ENCODE measurements at regions not wholly inside any gene's neighbourhood (a gene's known extent, or its start where the extent isn't known, plus 50 kb on each side); places are given as distances from the start of the nearest gene placed in this dataset.
"Not testable (repeated sequence)": the region's sequence is repeated elsewhere in the genome, so short reads cannot be mapped to it uniquely, and the experiment has no call there.

DNA sequence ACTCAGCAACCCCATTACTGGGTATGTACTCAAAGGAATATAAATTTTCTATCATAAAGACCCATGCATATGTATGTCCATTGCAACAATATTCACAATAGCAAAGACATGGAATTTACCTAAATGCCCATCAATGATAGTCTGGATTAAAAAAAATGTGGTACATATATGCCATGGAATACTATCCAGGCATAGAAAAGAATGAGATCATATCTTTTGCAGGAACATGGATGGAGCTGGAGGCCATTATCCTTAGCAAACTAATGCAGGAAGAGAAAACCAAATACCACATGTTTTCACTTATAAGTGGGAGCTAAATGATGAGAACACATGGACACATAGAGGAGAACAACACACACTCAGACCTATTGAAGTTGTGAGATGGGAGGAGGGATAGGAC lies 1789.7 kb downstream of the SLITRK5 start:
- not testable (repeated sequence) for H3K36me3 ChIP-seq (ENCODE audit: insufficient read depth, low read depth, low read length); H3K27me3 ChIP-seq (ENCODE audit: insufficient read depth, low read length); H3K9me3 ChIP-seq (ENCODE audit: insufficient read depth, low read depth, low read length); H3K27ac ChIP-seq (ENCODE audit: low read length); H3K9ac ChIP-seq (ENCODE audit: low read depth, low read length); H3K4me3 ChIP-seq (ENCODE audit: low read length); H3K4me1 ChIP-seq (ENCODE audit: insufficient read depth, low read length)

DNA sequence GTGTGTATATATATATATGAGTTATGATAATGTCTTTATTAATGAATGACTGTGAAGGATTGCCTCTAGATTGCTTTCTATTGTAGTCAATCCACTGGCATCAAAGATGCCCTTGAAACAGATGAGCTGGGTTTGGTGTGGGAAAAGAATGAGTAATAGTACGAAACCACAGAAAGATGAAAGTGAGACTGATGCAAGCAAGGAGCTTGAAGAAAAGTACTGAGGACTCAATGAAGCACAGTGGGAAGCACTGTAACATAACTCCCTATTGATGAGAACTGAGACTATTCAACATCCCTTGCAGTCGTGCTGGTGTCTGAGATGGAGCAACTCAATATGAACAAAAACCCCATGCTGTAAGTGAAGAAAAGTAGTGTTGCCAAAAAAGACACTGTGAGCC lies 1794.2 kb downstream of the SLITRK5 start:
- no peak overlapping the region for H3K4me3 ChIP-seq (ENCODE audit: low read length)
- H3K27ac ChIP-seq (ENCODE audit: low read length) = no peak overlapping the region
- H3K4me1 ChIP-seq (ENCODE audit: insufficient read depth, low read length) = no peaks in the 10 kb centered on the region
- no peaks in the 10 kb centered on the region for H3K9me3 ChIP-seq (ENCODE audit: insufficient read depth, low read depth, low read length)
- no peak overlapping the region for H3K9ac ChIP-seq (ENCODE audit: low read depth, low read length)
- no peaks in the 10 kb centered on the region for H3K27me3 ChIP-seq (ENCODE audit: insufficient read depth, low read length)
- H3K36me3 ChIP-seq (ENCODE audit: insufficient read depth, low read depth, low read length) = no peaks in the 10 kb centered on the region

DNA sequence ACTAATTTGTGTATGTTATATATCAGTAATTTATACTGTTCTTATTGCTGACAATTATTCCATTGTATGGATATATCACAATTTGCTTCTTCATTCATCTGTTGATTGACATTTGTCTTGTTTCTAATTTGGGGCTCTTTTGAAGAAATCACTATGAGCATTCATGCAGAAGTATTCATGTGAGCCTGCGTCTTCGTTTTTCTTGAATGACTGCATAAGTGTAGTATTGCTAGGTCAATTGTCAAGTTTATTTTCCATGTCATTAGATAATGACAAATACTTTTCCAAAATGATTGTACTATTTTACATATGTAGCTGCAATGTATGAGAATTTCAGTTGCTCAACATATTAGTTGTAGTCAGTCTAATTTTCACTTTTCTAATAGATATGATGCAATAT lies 1796.9 kb downstream of the SLITRK5 start:
- H3K4me1 ChIP-seq (ENCODE audit: insufficient read depth, low read length) = no peaks in the 10 kb centered on the region
- H3K27me3 ChIP-seq (ENCODE audit: insufficient read depth, low read length) = no peaks in the 10 kb centered on the region
- no peaks in the 10 kb centered on the region for H3K9me3 ChIP-seq (ENCODE audit: insufficient read depth, low read depth, low read length)
- H3K9ac ChIP-seq (ENCODE audit: low read depth, low read length) = no peak overlapping the region
- no peaks in the 10 kb centered on the region for H3K36me3 ChIP-seq (ENCODE audit: insufficient read depth, low read depth, low read length)
- no peak overlapping the region for H3K27ac ChIP-seq (ENCODE audit: low read length)
- H3K4me3 ChIP-seq (ENCODE audit: low read length) = no peak overlapping the region

DNA sequence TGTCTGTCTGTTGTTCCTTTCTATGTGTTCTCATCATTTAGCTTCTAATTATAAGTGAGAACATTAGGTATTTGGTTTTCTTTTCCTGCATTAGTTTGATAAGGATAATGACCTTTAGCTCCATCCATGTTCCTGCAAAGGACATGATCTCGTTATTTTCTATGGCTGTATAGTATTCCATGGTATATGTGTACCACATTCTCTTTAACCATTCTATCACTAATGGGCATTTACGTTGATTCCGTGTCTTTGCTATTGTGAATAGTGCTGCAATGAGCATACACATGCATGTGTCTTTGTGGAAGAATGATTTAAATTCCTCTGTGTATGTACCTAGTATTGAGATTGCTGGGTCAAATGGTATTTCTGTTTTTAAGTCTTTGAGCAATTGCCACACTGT lies 1799.7 kb downstream of the SLITRK5 start:
- Histone ChIP-seq H3K4me3 (ENCODE audit: low read length) (no peak overlapping the region), H3K27ac (ENCODE audit: low read length) (no peak overlapping the region), H3K4me1 (ENCODE audit: insufficient read depth, low read length) (no peaks in the 10 kb centered on the region), H3K9me3 (ENCODE audit: insufficient read depth, low read depth, low read length) (no peaks in the 10 kb centered on the region), H3K27me3 (ENCODE audit: insufficient read depth, low read length) (no peaks in the 10 kb centered on the region), H3K9ac (ENCODE audit: low read depth, low read length) (no peak overlapping the region), H3K36me3 (ENCODE audit: insufficient read depth, low read depth, low read length) (no peaks in the 10 kb centered on the region)

- no peak overlapping the region for H3K9ac ChIP-seq (ENCODE audit: low read depth, low read length)
These were observed 1803.3 kb downstream of the SLITRK5 start for GRCh38 chr13:89474432-89474831.

DNA sequence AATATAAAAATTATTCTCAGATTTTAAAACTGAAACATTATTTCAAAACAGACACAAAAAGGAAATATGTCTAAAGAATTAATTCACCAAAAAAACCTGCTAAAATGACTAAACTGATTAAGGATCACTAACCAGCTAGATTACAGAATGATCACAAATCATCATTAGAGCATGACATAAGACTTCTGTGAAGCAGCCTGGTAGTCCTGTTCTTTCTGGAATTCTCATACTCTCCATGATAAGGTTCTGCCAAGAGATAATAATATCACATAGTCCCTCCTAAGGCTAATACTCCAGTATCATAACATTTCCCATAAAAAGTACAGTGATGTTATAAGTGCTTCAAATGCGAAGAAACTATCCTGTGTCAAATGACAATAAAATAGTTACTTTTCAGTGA lies 1814.9 kb downstream of the SLITRK5 start:
- no peaks in the 10 kb centered on the region for H3K27me3 ChIP-seq (ENCODE audit: insufficient read depth, low read length)
- no peaks in the 10 kb centered on the region for H3K36me3 ChIP-seq (ENCODE audit: insufficient read depth, low read depth, low read length)
- no peaks in the 10 kb centered on the region for H3K4me1 ChIP-seq (ENCODE audit: insufficient read depth, low read length)
- no peaks in the 10 kb centered on the region for H3K9me3 ChIP-seq (ENCODE audit: insufficient read depth, low read depth, low read length)
- no peak overlapping the region for H3K27ac ChIP-seq (ENCODE audit: low read length)
- H3K9ac ChIP-seq (ENCODE audit: low read depth, low read length) = no peak overlapping the region
- no peak overlapping the region for H3K4me3 ChIP-seq (ENCODE audit: low read length)

More at GRCh38 chr13:89474432-89474831, 1803.3 kb downstream of the SLITRK5 start:
- no peaks in the 10 kb centered on the region for H3K27me3 ChIP-seq (ENCODE audit: insufficient read depth, low read length)
- H3K27ac ChIP-seq (ENCODE audit: low read length) = no peak overlapping the region
- H3K36me3 ChIP-seq (ENCODE audit: insufficient read depth, low read depth, low read length) = no peaks in the 10 kb centered on the region
- no peaks in the 10 kb centered on the region for H3K4me1 ChIP-seq (ENCODE audit: insufficient read depth, low read length)
- H3K4me3 ChIP-seq (ENCODE audit: low read length) = no peak overlapping the region
- H3K9me3 ChIP-seq (ENCODE audit: insufficient read depth, low read depth, low read length) = no peaks in the 10 kb centered on the region

- Histone ChIP-seq H3K4me3 (ENCODE audit: low read length) (no peak overlapping the region), H3K27me3 (ENCODE audit: insufficient read depth, low read length) (no peaks in the 10 kb centered on the region)
These were observed 1815.5 kb downstream of the SLITRK5 start for GRCh38 chr13:89486709-89487108.

GRCh38 chr13:89490661-89491060 lies 1819.5 kb downstream of the SLITRK5 start:
- H3K27me3 ChIP-seq (ENCODE audit: insufficient read depth, low read length) = no peaks in the 10 kb centered on the region
- peaks cover 7% of the 10 kb centered on the region; the same call in 1 of the 2 replicates for H3K9me3 ChIP-seq (ENCODE audit: insufficient read depth, low read depth, low read length)
- no peaks in the 10 kb centered on the region for H3K4me1 ChIP-seq (ENCODE audit: insufficient read depth, low read length)
- no peak overlapping the region for H3K9ac ChIP-seq (ENCODE audit: low read depth, low read length)
- no peaks in the 10 kb centered on the region for H3K36me3 ChIP-seq (ENCODE audit: insufficient read depth, low read depth, low read length)
- no peak overlapping the region for H3K4me3 ChIP-seq (ENCODE audit: low read length)
- no peak overlapping the region for H3K27ac ChIP-seq (ENCODE audit: low read length)

More at GRCh38 chr13:89486709-89487108, 1815.5 kb downstream of the SLITRK5 start:
- no peaks in the 10 kb centered on the region for H3K4me1 ChIP-seq (ENCODE audit: insufficient read depth, low read length)
- H3K9me3 ChIP-seq (ENCODE audit: insufficient read depth, low read depth, low read length) = no peaks in the 10 kb centered on the region
- H3K36me3 ChIP-seq (ENCODE audit: insufficient read depth, low read depth, low read length) = no peaks in the 10 kb centered on the region
- no peak overlapping the region for H3K27ac ChIP-seq (ENCODE audit: low read length)
- no peak overlapping the region for H3K9ac ChIP-seq (ENCODE audit: low read depth, low read length)

DNA sequence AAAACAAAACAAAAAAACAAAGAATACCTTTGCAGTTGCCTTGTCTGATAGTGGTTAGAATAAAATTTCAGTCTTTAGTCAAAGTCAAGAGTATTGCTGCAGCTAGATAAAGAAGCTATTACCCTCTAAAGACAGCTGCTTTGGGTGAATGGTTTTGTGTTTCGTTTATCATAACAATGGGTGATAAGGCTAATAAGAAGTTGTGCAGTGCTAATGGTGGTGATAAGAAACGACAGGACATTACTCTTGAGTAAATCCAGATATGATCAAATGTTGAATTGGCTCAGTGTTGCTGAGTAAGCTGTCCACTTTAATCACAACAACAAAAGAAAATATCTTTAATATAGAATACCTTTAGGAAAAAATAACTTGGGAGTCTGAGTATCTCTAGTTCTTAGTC lies 1825.3 kb downstream of the SLITRK5 start:
- Histone ChIP-seq H3K4me1 (ENCODE audit: insufficient read depth, low read length) (no peaks in the 10 kb centered on the region; the same call in 1 of the 2 replicates), H3K9ac (ENCODE audit: low read depth, low read length) (no peak overlapping the region), H3K4me3 (ENCODE audit: low read length) (no peak overlapping the region), H3K27me3 (ENCODE audit: insufficient read depth, low read length) (no peaks in the 10 kb centered on the region), H3K36me3 (ENCODE audit: insufficient read depth, low read depth, low read length) (no peaks in the 10 kb centered on the region), H3K9me3 (ENCODE audit: insufficient read depth, low read depth, low read length) (peaks cover 7% of the 10 kb centered on the region; the same call in 1 of the 2 replicates), H3K27ac (ENCODE audit: low read length) (no peak overlapping the region)

GRCh38 chr13:89497658-89498057 lies 1826.5 kb downstream of the SLITRK5 start:
- no peaks in the 10 kb centered on the region for H3K36me3 ChIP-seq (ENCODE audit: insufficient read depth, low read depth, low read length)
- H3K4me3 ChIP-seq (ENCODE audit: low read length) = no peak overlapping the region
- no peaks in the 10 kb centered on the region for H3K27me3 ChIP-seq (ENCODE audit: insufficient read depth, low read length)
- H3K4me1 ChIP-seq (ENCODE audit: insufficient read depth, low read length) = no peaks in the 10 kb centered on the region; the same call in 1 of the 2 replicates
- no peak overlapping the region for H3K27ac ChIP-seq (ENCODE audit: low read length)
- no peak overlapping the region for H3K9ac ChIP-seq (ENCODE audit: low read depth, low read length)
- H3K9me3 ChIP-seq (ENCODE audit: insufficient read depth, low read depth, low read length) = no peaks in the 10 kb centered on the region

- H3K9ac ChIP-seq (ENCODE audit: low read depth, low read length) = no peak overlapping the region
- H3K36me3 ChIP-seq (ENCODE audit: insufficient read depth, low read depth, low read length) = no peaks in the 10 kb centered on the region
- no peaks in the 10 kb centered on the region for H3K9me3 ChIP-seq (ENCODE audit: insufficient read depth, low read depth, low read length)
- no peaks in the 10 kb centered on the region for H3K4me1 ChIP-seq (ENCODE audit: insufficient read depth, low read length)
- no peaks in the 10 kb centered on the region for H3K27me3 ChIP-seq (ENCODE audit: insufficient read depth, low read length)
- no peak overlapping the region for H3K4me3 ChIP-seq (ENCODE audit: low read length)
- no peak overlapping the region for H3K27ac ChIP-seq (ENCODE audit: low read length)
These were observed 1831.1 kb downstream of the SLITRK5 start for GRCh38 chr13:89502286-89502685.

DNA sequence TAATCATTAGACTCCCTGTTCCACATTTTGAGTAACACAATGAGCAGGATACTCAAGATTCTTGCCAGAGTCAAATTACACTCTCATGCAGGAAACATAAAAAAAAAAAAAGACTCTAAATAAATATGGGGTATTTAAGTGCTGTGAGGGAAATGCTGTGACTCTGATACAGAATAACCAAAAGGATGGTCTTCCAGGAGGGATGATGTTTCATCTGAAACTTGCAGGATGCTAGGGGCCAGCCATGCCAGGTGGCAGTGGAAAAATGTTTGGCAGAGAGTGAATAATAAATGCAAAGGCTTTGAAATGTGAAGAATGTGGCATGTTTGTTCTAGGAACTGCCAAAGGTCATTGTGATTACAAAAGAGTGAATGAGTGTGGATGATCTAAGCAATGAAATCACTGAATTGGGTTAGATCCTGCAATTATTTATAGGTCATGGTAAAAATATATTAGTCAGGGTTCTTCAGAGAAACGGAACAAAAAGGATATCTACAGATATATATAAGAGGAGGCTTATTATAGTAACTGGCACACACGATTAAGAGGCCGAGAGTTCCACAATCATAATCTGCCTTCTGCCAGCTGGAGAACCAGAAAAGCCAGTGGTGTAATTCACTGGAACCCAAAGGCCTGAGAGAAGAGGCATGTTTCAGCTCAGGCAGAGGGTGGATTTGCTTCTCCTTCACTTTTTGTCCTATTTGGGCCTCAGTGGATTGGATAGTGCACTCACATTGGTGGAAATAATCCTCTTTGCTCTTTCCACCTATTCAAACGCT lies 1832.8 kb upstream of the MIR17HG start:
- Histone ChIP-seq H3K9ac (ENCODE audit: low read depth, low read length) (peak overlapping the region; percentile 39; the same call in 1 of the 2 replicates), H3K27ac (ENCODE audit: low read length) (peak overlapping the region; percentile 32), H3K36me3 (ENCODE audit: insufficient read depth, low read depth, low read length) (no peaks in the 10 kb centered on the region), H3K4me3 (ENCODE audit: low read length) (peak overlapping the region; percentile 23; the same call in 1 of the 2 replicates), H3K27me3 (ENCODE audit: insufficient read depth, low read length) (no peaks in the 10 kb centered on the region), H3K9me3 (ENCODE audit: insufficient read depth, low read depth, low read length) (no peaks in the 10 kb centered on the region), H3K4me1 (ENCODE audit: insufficient read depth, low read length) (peaks cover 36% of the 10 kb centered on the region)
